Glomerular endothelial cell (primary cell): ENCODE measurements at regions not wholly inside any gene's neighbourhood (a gene's known extent, or its start where the extent isn't known, plus 50 kb on each side); places are given as distances from the start of the nearest gene placed in this dataset.
"Not testable (repeated sequence)": the region's sequence is repeated elsewhere in the genome, so short reads cannot be mapped to it uniquely, and the experiment has no call there.

Experiments
- DNase-seq: peaks from one replicate; pipeline ENCODE4 v3.0.0-alpha.2; 2011; ENCODE audit warnings: low read depth, low spot score; ENCODE audit errors: extremely low read depth

- DNase-seq = no peak
Measured at GRCh38 chr6:137654365-137654981, 160.3 kb upstream of the OLIG3 start.

- DNase-seq = no peak
Measured at GRCh38 chr6:137655291-137655690, 161.1 kb upstream of the OLIG3 start.

DNA sequence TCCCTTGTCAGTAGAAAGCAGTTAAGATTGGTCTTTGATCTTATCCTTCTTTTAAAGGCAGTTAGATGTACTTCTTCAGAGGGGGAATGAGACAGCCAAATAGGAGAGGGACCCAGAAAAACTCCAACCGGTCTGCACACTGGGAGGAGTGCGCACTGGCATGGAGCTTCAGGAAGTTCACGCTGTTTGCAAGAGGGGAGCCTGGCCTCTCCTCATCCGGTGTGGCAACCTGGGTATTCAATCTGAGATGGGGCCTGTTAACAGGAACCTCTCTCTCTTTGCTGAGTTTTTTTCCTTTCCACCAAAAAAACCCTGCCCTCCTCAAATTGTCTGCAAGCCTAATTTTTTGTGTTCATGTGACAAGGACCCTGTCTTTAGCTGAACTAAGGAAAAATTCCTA, 162.5 kb upstream of the OLIG3 start:
- no peak for DNase-seq

DNA sequence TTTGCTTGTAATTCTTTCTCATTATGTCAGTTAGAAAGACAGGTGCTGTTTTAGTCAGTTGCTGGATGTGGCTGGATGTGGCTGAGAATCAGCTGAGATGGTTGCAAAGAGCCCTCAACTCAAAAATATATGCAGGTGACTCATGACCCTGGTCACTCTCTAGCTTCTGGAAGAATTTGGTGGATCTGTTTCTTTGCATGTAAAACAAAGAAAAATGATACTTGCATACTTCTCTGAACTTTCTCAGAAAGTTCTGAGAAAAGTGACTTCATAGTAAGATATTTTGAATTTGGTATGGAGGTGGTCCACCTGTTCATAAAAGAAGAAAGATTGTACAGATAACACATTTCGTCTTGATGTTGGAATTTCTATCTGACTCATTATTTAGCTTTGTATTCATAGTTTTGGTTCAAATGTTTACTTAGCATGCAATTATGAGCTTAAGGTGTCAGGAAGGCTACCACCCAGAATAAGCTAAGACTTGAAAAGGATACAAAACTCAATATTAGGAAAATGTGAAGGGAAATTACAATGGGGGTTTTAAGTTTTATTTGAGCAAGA, 163.2 kb upstream of the OLIG3 start:
- no peak for DNase-seq

DNA sequence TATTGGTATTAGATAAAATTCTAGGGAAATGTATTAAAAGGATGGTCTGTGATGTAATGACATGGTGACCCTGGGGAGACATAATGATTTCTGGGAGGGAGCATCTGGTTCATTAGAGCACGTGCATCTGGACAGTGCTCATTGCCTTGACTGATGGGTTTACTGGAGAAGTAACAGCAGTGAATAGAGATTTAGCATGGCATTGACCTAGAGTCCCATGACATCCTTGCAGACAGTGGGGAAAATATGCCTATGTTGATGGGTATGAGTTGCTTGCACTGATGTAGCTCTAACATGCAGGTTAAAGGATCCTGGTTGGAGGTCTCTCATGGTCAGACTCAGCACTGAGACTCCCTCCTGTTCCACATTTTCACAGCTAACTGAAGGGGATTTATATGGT, 164.1 kb upstream of the OLIG3 start:
- DNase-seq = no peak

- no peak for DNase-seq
Measured at GRCh38 chr6:137659871-137660270, 165.7 kb upstream of the OLIG3 start.

DNA sequence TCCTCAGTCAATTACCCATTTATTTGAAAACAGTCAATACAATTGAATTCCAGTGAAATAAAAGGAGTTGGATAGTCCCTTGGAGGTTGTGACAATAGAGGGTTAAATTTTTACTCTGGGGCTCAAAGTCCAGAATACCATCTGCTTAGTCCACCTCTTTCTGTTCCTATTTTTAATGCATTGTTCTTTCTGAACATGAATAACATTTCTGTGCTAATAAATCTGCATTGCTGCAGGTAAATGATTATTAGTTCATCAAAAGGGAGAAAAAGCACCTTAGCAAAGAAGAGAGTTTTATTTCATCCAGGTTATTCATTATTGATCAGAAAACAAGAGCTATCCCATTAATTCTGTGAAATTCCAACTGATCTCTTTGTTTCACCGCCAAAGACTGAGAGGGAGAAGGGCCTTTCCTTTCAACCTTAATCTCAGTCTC, 166.1 kb upstream of the OLIG3 start:
- no peak for DNase-seq

GRCh38 chr6:137661601-137662000, 167.4 kb upstream of the OLIG3 start:
- DNase-seq = no peak

- DNase-seq = no peak
Measured at GRCh38 chr6:137664183-137664582, 170.0 kb upstream of the OLIG3 start.

GRCh38 chr6:137665342-137665934, 171.2 kb upstream of the OLIG3 start:
- DNase-seq = no peak

- no peak for DNase-seq
Measured at GRCh38 chr6:137666202-137666774, 172.1 kb upstream of the OLIG3 start.

- no peak for DNase-seq
Measured at GRCh38 chr6:137673603-137674002, 179.4 kb upstream of the OLIG3 start.

DNA sequence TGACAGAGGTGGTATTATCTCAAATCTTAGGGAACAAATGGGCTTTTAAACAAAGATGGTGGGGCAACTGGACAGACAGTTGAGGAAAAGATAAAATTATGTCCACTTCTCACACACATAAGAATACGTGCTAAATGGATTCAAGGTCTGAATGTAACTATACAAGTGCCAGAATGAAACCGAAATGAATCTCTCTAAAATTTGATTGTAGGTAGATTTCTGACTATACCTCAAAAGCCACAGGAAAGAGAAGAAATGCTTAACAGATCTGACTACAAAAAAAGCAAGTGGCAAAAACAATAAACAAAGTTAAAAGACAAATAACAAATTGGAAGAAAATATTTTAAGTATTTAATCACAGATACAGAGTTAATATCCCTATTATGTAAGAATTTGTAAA, 182.7 kb upstream of the OLIG3 start:
- no peak for DNase-seq

DNA sequence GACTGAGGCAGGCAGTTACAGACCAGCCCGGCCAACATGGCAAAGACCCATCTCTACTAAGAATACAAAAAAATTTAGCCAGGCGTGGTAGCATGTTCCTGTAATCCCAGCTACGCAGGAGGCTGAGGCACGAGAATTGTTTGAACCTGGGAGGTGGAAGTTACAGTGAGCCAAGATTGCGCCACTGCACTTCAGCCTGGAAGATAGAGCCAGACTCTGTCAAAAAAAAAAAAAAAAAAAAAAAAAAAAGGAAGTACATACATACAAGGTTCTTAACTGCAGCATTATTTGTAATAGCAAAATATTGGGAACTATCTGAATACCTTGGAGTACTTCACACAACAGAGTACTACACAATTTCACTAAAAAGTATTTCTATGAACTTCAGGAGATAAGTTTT, 183.5 kb upstream of the OLIG3 start:
- no peak for DNase-seq

DNA sequence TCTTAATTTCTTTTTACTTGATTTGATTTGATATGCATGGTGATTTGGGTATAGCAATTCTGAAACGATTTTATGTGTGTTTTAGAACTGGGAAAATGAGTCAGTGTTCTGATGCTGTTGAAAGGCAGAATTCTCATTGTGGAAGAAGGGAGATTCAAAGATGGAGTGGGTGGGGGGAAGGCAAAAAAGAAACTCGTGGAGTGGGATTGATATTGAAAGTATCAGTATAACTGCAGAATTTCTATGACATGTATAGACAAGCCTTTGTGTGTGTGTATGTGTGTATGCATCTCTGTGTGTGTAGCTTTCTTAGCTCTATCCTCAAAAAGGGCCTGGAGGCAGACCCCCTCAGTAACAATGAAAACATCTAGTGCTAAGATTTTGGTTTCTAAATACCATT, 184.3 kb upstream of the OLIG3 start:
- DNase-seq = no peak

GRCh38 chr6:137680705-137681346, 186.2 kb upstream of the TNFAIP3 start:
- DNase-seq = peak; percentile 87

GRCh38 chr6:137681445-137682009, 185.5 kb upstream of the TNFAIP3 start:
- no peak for DNase-seq

DNA sequence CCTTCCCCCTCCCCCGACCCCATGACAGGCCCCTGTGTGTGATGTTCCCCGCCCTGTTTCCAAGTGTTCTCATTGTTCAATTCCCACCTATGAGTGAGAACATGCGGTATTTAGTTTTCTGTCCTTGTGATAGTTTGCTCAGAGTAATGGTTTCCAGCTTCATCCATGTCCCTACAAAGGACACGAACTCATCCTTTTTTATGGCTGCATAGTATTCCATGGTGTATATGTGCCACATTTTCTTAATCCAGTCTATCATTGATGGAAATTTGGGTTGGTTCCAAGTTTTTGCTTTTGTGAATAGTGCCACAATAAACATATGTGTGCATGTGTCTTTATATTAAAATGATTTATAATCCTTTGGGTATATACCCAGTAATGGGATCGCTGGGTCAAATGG, 184.4 kb upstream of the TNFAIP3 start:
- DNase-seq = not testable (repeated sequence)

GRCh38 chr6:137683916-137684315, 183.1 kb upstream of the TNFAIP3 start:
- no peak for DNase-seq

DNA sequence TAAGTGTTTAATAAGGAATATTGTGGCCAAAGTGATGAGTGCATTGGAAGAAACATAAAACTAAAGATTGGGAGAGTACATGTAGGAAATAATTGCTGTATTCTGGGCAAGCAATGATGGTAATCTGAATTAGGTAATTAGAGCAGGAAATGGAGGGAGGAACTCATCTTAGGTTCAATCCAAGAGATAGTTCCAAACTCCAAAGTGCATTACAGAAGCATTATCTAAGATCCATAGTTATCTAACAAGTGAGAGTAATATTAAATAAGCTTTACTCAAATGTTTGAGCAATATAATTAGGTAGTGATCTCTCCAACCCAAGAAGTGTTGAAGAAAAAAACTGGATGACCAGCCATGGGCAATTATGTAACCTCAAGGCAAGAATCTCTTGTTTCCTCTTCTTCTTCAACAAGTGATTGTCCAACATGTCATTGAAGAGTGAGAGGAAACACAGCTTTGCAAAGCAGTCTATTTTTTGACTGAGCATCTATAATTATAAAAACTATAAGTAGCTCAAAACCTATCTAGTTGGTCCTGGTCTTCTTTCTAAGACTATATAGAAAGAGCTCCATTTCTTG, 181.2 kb upstream of the TNFAIP3 start:
- no peak for DNase-seq

DNA sequence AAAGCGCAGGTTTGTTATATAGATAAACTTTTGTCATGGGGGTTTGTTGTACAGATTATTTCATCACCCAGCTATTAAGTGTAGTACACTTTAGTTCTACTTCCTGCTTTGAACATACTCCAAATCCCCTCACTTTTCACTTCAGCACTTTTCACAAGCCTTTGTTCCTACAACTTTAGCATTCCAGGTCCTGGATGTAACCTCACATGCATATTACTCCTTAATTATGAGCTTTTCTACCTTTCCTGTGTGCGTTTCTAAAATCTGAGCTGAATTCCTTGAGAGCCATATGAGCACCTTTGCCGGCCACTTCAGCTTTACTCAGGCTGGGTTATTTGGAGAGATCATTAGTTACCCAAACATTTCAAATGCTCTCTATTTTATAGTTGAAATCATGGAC, 179.2 kb upstream of the TNFAIP3 start:
- no peak for DNase-seq
